A673 (cell line): ENCODE measurements at regions not wholly inside any gene's neighbourhood (a gene's known extent, or its start where the extent isn't known, plus 50 kb on each side); places are given as distances from the start of the nearest gene placed in this dataset.

Experiments
- BruUV-seq: library from RNA; stranded (reverse); fragments of 400-500 nt; replicated peaks from 2 replicates; lab custom pipeline; 2021; lab: Mats Ljungman, UMichigan
- CTCF ChIA-PET: fragments of 300-600 bp; sonication (Branson Sonifier 250); formaldehyde crosslinking; loops from one replicate; lab custom pipeline; 2022; ENCODE audit warnings: antibody characterized with exemption; lab: Charles Lee
- POLR2A ChIA-PET: fragments of 300-600 bp; sonication (Branson Sonifier 250); formaldehyde crosslinking; loops from one replicate; lab custom pipeline; 2022; ENCODE audit warnings: antibody characterized with exemption; ENCODE audit not compliant: low non-redundant PET; lab: Charles Lee
- DNase-seq: peaks from one replicate; pipeline ENCODE4 v3.0.0-alpha.2; 2015; ENCODE audit warnings: low spot score
- H3K27ac ChIP-seq: fragments of 200-600 bp; sonication (generic); 2 replicates; pipeline ENCODE4 v1.5.1; 2016; ENCODE audit warnings: mixed run types, low read depth, mild to moderate bottlenecking, mixed read lengths, antibody characterized with exemption, low read length; ENCODE audit not compliant: poor library complexity, severe bottlenecking
- H3K27me3 ChIP-seq: fragments of 200-600 bp; sonication (generic); replicated peaks from 2 replicates; pipeline ENCODE4 v1.6.1; 2017; ENCODE audit warnings: mixed run types, low read depth, mild to moderate bottlenecking, mixed read lengths, antibody characterized with exemption, low read length; ENCODE audit not compliant: insufficient read depth, poor library complexity
- H3K36me3 ChIP-seq: fragments of 200-600 bp; sonication (generic); 2 replicates; pipeline ENCODE4 v1.6.1; 2016; ENCODE audit warnings: mixed run types, mild to moderate bottlenecking, mixed read lengths, antibody characterized with exemption, low read length; ENCODE audit not compliant: insufficient read depth, poor library complexity, severe bottlenecking
- H3K4me1 ChIP-seq: fragments of 200-600 bp; sonication (generic); 2 replicates; pipeline ENCODE4 v1.6.1; 2017; ENCODE audit warnings: mixed run types, mild to moderate bottlenecking, mixed read lengths, antibody characterized with exemption, low read length; ENCODE audit not compliant: insufficient read depth, poor library complexity, severe bottlenecking
- H3K4me3 ChIP-seq: fragments of 200-600 bp; sonication (generic); 2 replicates; pipeline ENCODE4 v1.5.1; 2016; ENCODE audit warnings: low read depth, mixed run types, mild to moderate bottlenecking, mixed read lengths, low read length; ENCODE audit not compliant: poor library complexity, severe bottlenecking
- H3K9me3 ChIP-seq: fragments of 200-600 bp; sonication (generic); 2 replicates; pipeline ENCODE4 v1.6.1; 2016; ENCODE audit warnings: mixed run types, low read depth, mild to moderate bottlenecking, mixed read lengths, antibody characterized with exemption, low read length; ENCODE audit not compliant: poor library complexity, severe bottlenecking
- CTCF ChIP-seq: fragments of 300-800, 200-600 bp; sonication (generic); conservative IDR thresholded peaks from 2 replicates; pipeline ENCODE4 v1.5.1; 2017; ENCODE audit warnings: low read depth, mild to moderate bottlenecking, antibody characterized with exemption, low read length, moderate library complexity, mixed read lengths
- EZH2 ChIP-seq: fragments of 200-600 bp; sonication (generic); IDR thresholded peaks from 2 replicates; pipeline ENCODE4 v1.6.1; 2017; ENCODE audit warnings: borderline replicate concordance, low read depth, mild to moderate bottlenecking, mixed read lengths, antibody characterized with exemption, low read length; ENCODE audit not compliant: poor library complexity, severe bottlenecking
- intact Hi-C: fragments of 100-400 bp; cut with micrococcal nuclease; formaldehyde crosslinking; loops from one replicate; pipeline ENCODE4 v1.10.0; 2022; ENCODE audit not compliant: unreplicated experiment

- intact Hi-C loops, result no loop called here
- Histone ChIP-seq H3K27ac (no peak overlapping the region), H3K4me3 (no peak overlapping the region), H3K9me3 (no peaks in the 10 kb centered on the region), H3K4me1 (no peaks in the 10 kb centered on the region), H3K36me3 (no peaks in the 10 kb centered on the region), H3K27me3 (no peaks in the 10 kb centered on the region)
- no peak for DNase-seq
- ChIA-PET POLR2A (no interaction called here), CTCF (no interaction called here)
- TF ChIP-seq CTCF (no peak), EZH2 (no peak)
- BruUV-seq, result no TSS peak
Observed at GRCh38 chr7:145219461-145219860, 383.6 kb upstream of the TPK1 start.

- CTCF ChIA-PET, result no interaction called here
Observed at GRCh38 chr7:145216866-145217265, 381.0 kb upstream of the TPK1 start.

GRCh38 chr7:145212050-145212449, 376.2 kb upstream of the TPK1 start:
- DNase-seq, result no peak
- intact Hi-C loops, result no loop called here
- no peak for TF ChIP-seq EZH2
- no peak for TF ChIP-seq CTCF
- CTCF ChIA-PET, result no interaction called here
- no TSS peak for BruUV-seq
- Histone ChIP-seq H3K27ac (no peak overlapping the region), H3K4me3 (no peak overlapping the region), H3K4me1 (no peaks in the 10 kb centered on the region), H3K27me3 (no peaks in the 10 kb centered on the region), H3K9me3 (peaks cover 5% of the 10 kb centered on the region), H3K36me3 (no peaks in the 10 kb centered on the region)
- POLR2A ChIA-PET, result no interaction called here

More at GRCh38 chr7:145216866-145217265, 381.0 kb upstream of the TPK1 start:
- H3K4me1 ChIP-seq, result no peaks in the 10 kb centered on the region
- H3K9me3 ChIP-seq, result peaks cover 2% of the 10 kb centered on the region
- no peak for TF ChIP-seq EZH2
- TF ChIP-seq CTCF, result no peak
- DNase-seq, result no peak
- no peaks in the 10 kb centered on the region for H3K36me3 ChIP-seq
- intact Hi-C loops, result no loop called here
- BruUV-seq, result no TSS peak
- no peak overlapping the region for H3K27ac ChIP-seq
- POLR2A ChIA-PET, result no interaction called here
- no peak overlapping the region for H3K4me3 ChIP-seq
- H3K27me3 ChIP-seq, result no peaks in the 10 kb centered on the region
